Neural cell (in vitro differentiated cells): ENCODE measurements at regions not wholly inside any gene's neighbourhood (a gene's known extent, or its start where the extent isn't known, plus 50 kb on each side); places are given as distances from the start of the nearest gene placed in this dataset.

Experiments used
- CTCF ChIP-seq: fragments of 450-650 bp; IDR thresholded peaks from 2 replicates; pipeline ENCODE4 v1.5.1; 2014; ENCODE audit warnings: antibody characterized with exemption, mild to moderate bottlenecking, moderate library complexity; ENCODE audit not compliant: poor library complexity, severe bottlenecking
- EP300 ChIP-seq: fragments of 450-650 bp; conservative IDR thresholded peaks from 2 replicates; pipeline ENCODE4 v1.6.1; 2014; ENCODE audit warnings: antibody characterized with exemption, mild to moderate bottlenecking, moderate library complexity; ENCODE audit not compliant: poor library complexity, severe bottlenecking
- EZH2 ChIP-seq: fragments of 200-600, 300-800 bp; shearing (Covaris generic), sonication (generic); IDR thresholded peaks from 2 replicates; pipeline ENCODE4 v1.6.1; 2014; ENCODE audit warnings: antibody characterized with exemption, low read length, borderline replicate concordance, mild to moderate bottlenecking; ENCODE audit not compliant: insufficient read depth, poor library complexity, severe bottlenecking
- TF ChIP-seq, protein P1 (sequence below): IDR thresholded peaks from 2 replicates; pipeline ENCODE4 v1.6.1; 2012; ENCODE audit warnings: borderline replicate concordance

DNA sequence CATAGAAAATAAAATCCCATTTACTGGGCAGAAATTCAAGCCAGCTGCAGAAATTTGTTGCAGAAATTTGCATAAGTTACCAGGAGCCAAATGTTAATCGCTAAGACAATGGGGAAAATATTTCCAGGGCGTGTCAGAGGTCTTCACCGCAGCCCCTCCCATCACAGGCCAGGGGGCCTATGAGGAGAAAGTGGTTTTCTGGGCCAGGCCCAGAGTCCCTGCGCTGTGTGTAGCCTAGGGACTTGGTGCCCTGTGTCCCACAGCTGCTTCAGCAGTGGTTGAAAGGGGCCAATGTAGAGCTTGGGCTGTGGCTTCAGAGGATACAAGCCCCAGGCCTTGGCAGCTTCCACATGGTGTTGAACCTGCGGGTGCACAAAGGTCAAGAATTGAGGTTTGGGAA lies 278.9 kb upstream of the PCDH9 start:
- TF ChIP-seq, protein P1, sequence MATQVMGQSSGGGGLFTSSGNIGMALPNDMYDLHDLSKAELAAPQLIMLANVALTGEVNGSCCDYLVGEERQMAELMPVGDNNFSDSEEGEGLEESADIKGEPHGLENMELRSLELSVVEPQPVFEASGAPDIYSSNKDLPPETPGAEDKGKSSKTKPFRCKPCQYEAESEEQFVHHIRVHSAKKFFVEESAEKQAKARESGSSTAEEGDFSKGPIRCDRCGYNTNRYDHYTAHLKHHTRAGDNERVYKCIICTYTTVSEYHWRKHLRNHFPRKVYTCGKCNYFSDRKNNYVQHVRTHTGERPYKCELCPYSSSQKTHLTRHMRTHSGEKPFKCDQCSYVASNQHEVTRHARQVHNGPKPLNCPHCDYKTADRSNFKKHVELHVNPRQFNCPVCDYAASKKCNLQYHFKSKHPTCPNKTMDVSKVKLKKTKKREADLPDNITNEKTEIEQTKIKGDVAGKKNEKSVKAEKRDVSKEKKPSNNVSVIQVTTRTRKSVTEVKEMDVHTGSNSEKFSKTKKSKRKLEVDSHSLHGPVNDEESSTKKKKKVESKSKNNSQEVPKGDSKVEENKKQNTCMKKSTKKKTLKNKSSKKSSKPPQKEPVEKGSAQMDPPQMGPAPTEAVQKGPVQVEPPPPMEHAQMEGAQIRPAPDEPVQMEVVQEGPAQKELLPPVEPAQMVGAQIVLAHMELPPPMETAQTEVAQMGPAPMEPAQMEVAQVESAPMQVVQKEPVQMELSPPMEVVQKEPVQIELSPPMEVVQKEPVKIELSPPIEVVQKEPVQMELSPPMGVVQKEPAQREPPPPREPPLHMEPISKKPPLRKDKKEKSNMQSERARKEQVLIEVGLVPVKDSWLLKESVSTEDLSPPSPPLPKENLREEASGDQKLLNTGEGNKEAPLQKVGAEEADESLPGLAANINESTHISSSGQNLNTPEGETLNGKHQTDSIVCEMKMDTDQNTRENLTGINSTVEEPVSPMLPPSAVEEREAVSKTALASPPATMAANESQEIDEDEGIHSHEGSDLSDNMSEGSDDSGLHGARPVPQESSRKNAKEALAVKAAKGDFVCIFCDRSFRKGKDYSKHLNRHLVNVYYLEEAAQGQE: no peak
- TF ChIP-seq EP300 (no peak), CTCF (no peak), EZH2 (no peak)
